ENCODE measurements at regions not wholly inside any gene's neighbourhood (a gene's known extent, or its start where the extent isn't known, plus 50 kb on each side); places are given as distances from the start of the nearest gene placed in this dataset.

DNA sequence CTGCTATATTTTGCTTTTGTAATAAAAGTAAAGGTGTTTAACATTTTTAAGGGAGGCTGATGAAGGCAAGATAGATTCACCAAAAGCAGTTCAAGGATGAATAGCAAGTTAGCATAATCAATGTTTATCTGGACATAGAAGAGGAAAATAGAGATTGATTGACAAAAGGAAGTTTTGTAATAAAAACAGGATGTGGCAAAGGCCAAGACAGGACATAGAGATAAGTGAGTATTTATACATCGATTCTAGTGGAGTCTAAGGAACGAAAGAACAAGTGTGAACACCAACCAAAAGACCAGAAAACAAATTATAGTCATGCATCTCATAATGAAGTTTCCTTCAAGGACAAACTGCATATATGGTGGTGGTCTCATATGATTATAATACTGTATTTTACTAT is 123.8 kb downstream of the CCDC71L start:
- TF ChIP-seq, protein P1, sequence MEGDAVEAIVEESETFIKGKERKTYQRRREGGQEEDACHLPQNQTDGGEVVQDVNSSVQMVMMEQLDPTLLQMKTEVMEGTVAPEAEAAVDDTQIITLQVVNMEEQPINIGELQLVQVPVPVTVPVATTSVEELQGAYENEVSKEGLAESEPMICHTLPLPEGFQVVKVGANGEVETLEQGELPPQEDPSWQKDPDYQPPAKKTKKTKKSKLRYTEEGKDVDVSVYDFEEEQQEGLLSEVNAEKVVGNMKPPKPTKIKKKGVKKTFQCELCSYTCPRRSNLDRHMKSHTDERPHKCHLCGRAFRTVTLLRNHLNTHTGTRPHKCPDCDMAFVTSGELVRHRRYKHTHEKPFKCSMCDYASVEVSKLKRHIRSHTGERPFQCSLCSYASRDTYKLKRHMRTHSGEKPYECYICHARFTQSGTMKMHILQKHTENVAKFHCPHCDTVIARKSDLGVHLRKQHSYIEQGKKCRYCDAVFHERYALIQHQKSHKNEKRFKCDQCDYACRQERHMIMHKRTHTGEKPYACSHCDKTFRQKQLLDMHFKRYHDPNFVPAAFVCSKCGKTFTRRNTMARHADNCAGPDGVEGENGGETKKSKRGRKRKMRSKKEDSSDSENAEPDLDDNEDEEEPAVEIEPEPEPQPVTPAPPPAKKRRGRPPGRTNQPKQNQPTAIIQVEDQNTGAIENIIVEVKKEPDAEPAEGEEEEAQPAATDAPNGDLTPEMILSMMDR (IDR thresholded peaks at IDR 0.05) = no peak
- TF ChIP-seq POLR2AphosphoS5 (IDR thresholded peaks at IDR 0.05; ENCODE audit: insufficient read depth in 1 of 2, low read depth in 1 of 2) = no peak
